ENCODE measurements at regions not wholly inside any gene's neighbourhood (a gene's known extent, or its start where the extent isn't known, plus 50 kb on each side); places are given as distances from the start of the nearest gene placed in this dataset.

- H2BK5ac ChIP-seq (ENCODE audit: insufficient read length, low read length), result no peak overlapping the region
- no peaks in the 10 kb centered on the region for H4K20me1 ChIP-seq (ENCODE audit: control insufficient read depth, insufficient read depth, insufficient read length)
- H3K23me2 ChIP-seq (ENCODE audit: insufficient read length, low read depth, low read length, poor library complexity, severe bottlenecking), result no peaks in the 10 kb centered on the region
- no peak overlapping the region for H2BK120ac ChIP-seq (ENCODE audit: low read depth, low read length, poor library complexity, severe bottlenecking)
- Mint-ChIP-seq H3K27me3 (ENCODE audit: low read depth) (no peaks in the 10 kb centered on the region), H3K27ac (no peak overlapping the region), H3K4me3 (no peak overlapping the region), H3K36me3 (ENCODE audit: insufficient read depth in 1 of 3, low read depth in 3 of 3) (peaks cover 0 to 6% (median 0%) of the 10 kb centered on the region in 3 experiments; a peak in 2 of 7 replicates), H3K4me1 (peaks cover 2 to 8% of the 10 kb centered on the region in 2 experiments; a peak in 2 of 4 replicates), H3K9me3 (peaks cover 3 to 10% of the 10 kb centered on the region in 2 experiments; a peak in 2 of 5 replicates)
- H2BK15ac ChIP-seq (ENCODE audit: low read depth, low read length), result no peak overlapping the region
- peak; percentile 27; the same call in 2 of the 3 replicates for TF ChIP-seq CTCF (conservative IDR thresholded peaks at IDR 0.05)
- H3K4me1 ChIP-seq (ENCODE audit: insufficient read depth, low read length), result no peaks in the 10 kb centered on the region
- H4K8ac ChIP-seq (replicated peaks; ENCODE audit: insufficient read length, low read depth, low read length), result no peak overlapping the region
- H3K56ac ChIP-seq (ENCODE audit: insufficient read length, low read depth, low read length), result no peak overlapping the region
- no peak overlapping the region for H3K18ac ChIP-seq (ENCODE audit: insufficient read length, low read depth, low read length)
- H2AFZ ChIP-seq (ENCODE audit: low read length), result no peak overlapping the region
- no peak overlapping the region for H4K91ac ChIP-seq (ENCODE audit: insufficient read length, low read depth, low read length)
- no peak overlapping the region for H3K4me2 ChIP-seq (ENCODE audit: insufficient read depth, insufficient read length, low read length)
- no peaks in the 10 kb centered on the region for H3K79me1 ChIP-seq (ENCODE audit: insufficient read depth, low read depth, low read length, poor library complexity, severe bottlenecking)
- H3K79me2 ChIP-seq (ENCODE audit: insufficient read depth, low read length), result no peaks in the 10 kb centered on the region
- peak; percentile 38 for DNase-seq
- no peak overlapping the region for H4K5ac ChIP-seq (ENCODE audit: insufficient read length, low read depth, low read length)
- WGBS (ENCODE audit: extremely low coverage, insufficient read length, low lambda C conversion rate), result no CpG with 5 or more reads among the region's 3 CpGs
- H3K23ac ChIP-seq (ENCODE audit: insufficient read length, low read depth, low read length), result no peak overlapping the region
- no peak overlapping the region for H3K27ac ChIP-seq (ENCODE audit: insufficient read length, low read depth, low read length)
- H2BK12ac ChIP-seq (ENCODE audit: insufficient read length, low read depth, low read length), result no peak overlapping the region
- no peak overlapping the region for H3K9ac ChIP-seq (ENCODE audit: extremely low read depth, insufficient read length, low read length)
- no peak overlapping the region for H2BK20ac ChIP-seq (ENCODE audit: low read depth, low read length, poor library complexity, severe bottlenecking)
- H3K27me3 ChIP-seq (ENCODE audit: insufficient read depth, low read length), result no peaks in the 10 kb centered on the region
- no peak overlapping the region for H3T11ph ChIP-seq (ENCODE audit: low read length)
- H2AK5ac ChIP-seq (ENCODE audit: insufficient read length, low read length), result no peak overlapping the region
- H3K14ac ChIP-seq (ENCODE audit: insufficient read depth, low read length), result no peak overlapping the region
- no peak overlapping the region for H3K4ac ChIP-seq (ENCODE audit: low read depth, low read length)
- no peaks in the 10 kb centered on the region for H3K9me3 ChIP-seq (ENCODE audit: control insufficient read depth, low read depth, low read length)
These were observed 598.5 kb upstream of the LMO3 start for GRCh38 chr12:17204289-17205054.
